Mucosa of descending colon (tissue), 3 donors: ENCODE measurements at regions not wholly inside any gene's neighbourhood (a gene's known extent, or its start where the extent isn't known, plus 50 kb on each side); places are given as distances from the start of the nearest gene placed in this dataset.

Source experiments
- ATAC-seq: fragments of 200-7000 bp; cut with Tn5 transposase; one replicate; pipeline ENCODE4 v1.9.1; 2020; ENCODE audit warnings: mild to moderate bottlenecking, moderate library complexity
- DNase-seq, 3 donors: peaks; one replicate each; pipeline ENCODE4 v3.0.0-alpha.2; 2020
- H3K36me3 ChIP-seq: fragments of 200-600 bp; one replicate; pipeline ENCODE4 v1.8.0; 2021; ENCODE audit warnings: low read depth, mild to moderate bottlenecking
- H3K4me1 ChIP-seq: fragments of 200-600 bp; one replicate; pipeline ENCODE4 v1.8.0; 2021; ENCODE audit warnings: low read depth, mild to moderate bottlenecking
- H3K4me3 ChIP-seq: fragments of 200-600 bp; one replicate; pipeline ENCODE4 v1.8.0; 2021; ENCODE audit warnings: mild to moderate bottlenecking
- H3K9me3 ChIP-seq: fragments of 200-600 bp; one replicate; pipeline ENCODE4 v1.8.0; 2021; ENCODE audit warnings: mild to moderate bottlenecking
- intact Hi-C, 2 donors: fragments of 100-400 bp; cut with DNase I in 1 of 2; cut with micrococcal nuclease in 1 of 2; formaldehyde crosslinking; loops; one replicate each; pipeline versions ENCODE4 v1.11.0 to v1.11.1; 2022; cut with DNase I, micrococcal nuclease
- TF ChIP-seq, protein P1 (sequence below): fragments of 200-600 bp; IDR thresholded peaks from one replicate; pipeline ENCODE4 v1.8.0; 2022; ENCODE audit warnings: antibody characterized with exemption, mild to moderate bottlenecking
- donor health status: DM: no; HTN: no; CAD: no; lungs with moderate emphysema.
- donor health status: DM: no; HTN: no; CAD: no.
- donor health status: DM: no; HTN: yes; CAD: no.

DNA sequence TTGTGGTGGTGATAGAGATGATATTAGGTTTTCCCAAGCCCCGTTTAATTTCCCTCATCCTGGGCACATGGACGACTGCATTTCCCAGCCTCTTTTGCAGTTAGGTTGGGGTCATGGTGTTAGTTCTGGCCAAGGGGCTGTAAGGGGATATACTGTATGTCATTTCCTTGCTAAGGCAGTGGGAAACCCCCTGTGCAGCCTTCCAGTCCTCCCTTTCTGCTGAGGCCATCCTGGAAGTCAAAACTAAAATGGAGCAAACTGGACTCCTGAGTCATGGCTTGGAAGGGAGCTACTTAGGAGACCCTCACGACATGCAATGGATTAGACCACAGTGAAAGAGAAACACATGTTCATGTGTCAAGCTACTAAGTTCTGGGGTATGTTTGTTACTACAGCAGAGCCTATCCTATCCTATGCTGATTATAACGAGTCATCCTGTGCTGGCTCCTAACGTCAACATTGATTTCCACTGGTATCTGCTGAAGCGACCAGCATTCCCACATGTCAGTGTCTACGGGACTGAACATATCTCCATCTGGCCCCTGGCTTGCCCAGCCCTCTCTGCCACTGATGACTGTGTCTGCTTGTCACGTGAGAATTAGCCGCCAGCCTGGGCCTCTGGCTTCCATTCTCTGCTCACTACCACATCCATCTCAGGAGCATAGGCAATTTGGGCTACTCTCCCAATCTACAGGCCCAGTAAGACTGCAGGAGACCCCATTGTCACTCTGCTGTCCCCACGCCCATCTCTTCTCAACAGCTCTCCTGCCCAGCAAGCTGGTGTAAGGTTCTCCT, 85.6 kb upstream of the MEF2A start:
- ATAC-seq (no peak), DNase-seq (no peak)
- Histone ChIP-seq H3K4me3 (no peak overlapping the region), H3K9me3 (no peaks in the 10 kb centered on the region), H3K4me1 (peaks cover 9% of the 10 kb centered on the region), H3K36me3 (no peaks in the 10 kb centered on the region)
- intact Hi-C loops: no loop called here
- TF ChIP-seq, protein P1, sequence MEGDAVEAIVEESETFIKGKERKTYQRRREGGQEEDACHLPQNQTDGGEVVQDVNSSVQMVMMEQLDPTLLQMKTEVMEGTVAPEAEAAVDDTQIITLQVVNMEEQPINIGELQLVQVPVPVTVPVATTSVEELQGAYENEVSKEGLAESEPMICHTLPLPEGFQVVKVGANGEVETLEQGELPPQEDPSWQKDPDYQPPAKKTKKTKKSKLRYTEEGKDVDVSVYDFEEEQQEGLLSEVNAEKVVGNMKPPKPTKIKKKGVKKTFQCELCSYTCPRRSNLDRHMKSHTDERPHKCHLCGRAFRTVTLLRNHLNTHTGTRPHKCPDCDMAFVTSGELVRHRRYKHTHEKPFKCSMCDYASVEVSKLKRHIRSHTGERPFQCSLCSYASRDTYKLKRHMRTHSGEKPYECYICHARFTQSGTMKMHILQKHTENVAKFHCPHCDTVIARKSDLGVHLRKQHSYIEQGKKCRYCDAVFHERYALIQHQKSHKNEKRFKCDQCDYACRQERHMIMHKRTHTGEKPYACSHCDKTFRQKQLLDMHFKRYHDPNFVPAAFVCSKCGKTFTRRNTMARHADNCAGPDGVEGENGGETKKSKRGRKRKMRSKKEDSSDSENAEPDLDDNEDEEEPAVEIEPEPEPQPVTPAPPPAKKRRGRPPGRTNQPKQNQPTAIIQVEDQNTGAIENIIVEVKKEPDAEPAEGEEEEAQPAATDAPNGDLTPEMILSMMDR: no peak

GRCh38 chr15:99481113-99481950, 84.5 kb upstream of the MEF2A start:
- ATAC-seq (no peak), DNase-seq (no peak)
- intact Hi-C loops: no loop called here
- H3K36me3 ChIP-seq: no peaks in the 10 kb centered on the region
- TF ChIP-seq, protein P1: no peak
- no peaks in the 10 kb centered on the region for H3K9me3 ChIP-seq
- no peak overlapping the region for H3K4me3 ChIP-seq
- H3K4me1 ChIP-seq: peaks cover 7% of the 10 kb centered on the region

- no peak for DNase-seq
- no peaks in the 10 kb centered on the region for H3K9me3 ChIP-seq
- no peak for ATAC-seq
- intact Hi-C loops: no loop called here
- H3K4me3 ChIP-seq: no peak overlapping the region
- TF ChIP-seq, protein P1: no peak
- H3K4me1 ChIP-seq: peaks cover 5% of the 10 kb centered on the region
- H3K36me3 ChIP-seq: no peaks in the 10 kb centered on the region
Observed at GRCh38 chr15:99481951-99482230, 83.9 kb upstream of the MEF2A start.

DNA sequence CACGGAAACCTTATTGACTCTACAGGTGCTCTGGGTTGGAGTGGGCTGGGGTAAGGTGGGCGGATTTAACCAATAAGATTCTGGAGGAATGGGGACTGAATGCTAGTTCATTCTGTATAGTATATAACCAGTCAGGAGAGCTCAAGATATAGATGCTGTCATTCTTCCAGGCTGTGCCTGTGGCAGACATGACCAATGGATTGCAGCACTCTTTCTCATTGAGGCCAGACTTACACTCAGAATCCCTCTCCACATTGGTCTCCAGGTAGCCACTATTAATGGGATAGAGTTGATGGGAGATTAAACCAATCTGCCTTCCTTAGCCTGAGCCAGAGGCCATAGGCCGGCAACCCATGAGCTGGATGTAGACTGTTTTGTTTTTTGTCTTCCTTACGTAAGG, 82.8 kb upstream of the MEF2A start:
- TF ChIP-seq, protein P1: no peak
- H3K4me1 ChIP-seq: peaks cover 9% of the 10 kb centered on the region
- DNase-seq: no peak
- no peaks in the 10 kb centered on the region for H3K9me3 ChIP-seq
- H3K4me3 ChIP-seq: no peak overlapping the region
- H3K36me3 ChIP-seq: no peaks in the 10 kb centered on the region
- intact Hi-C loops: no loop called here
- ATAC-seq: no peak

DNA sequence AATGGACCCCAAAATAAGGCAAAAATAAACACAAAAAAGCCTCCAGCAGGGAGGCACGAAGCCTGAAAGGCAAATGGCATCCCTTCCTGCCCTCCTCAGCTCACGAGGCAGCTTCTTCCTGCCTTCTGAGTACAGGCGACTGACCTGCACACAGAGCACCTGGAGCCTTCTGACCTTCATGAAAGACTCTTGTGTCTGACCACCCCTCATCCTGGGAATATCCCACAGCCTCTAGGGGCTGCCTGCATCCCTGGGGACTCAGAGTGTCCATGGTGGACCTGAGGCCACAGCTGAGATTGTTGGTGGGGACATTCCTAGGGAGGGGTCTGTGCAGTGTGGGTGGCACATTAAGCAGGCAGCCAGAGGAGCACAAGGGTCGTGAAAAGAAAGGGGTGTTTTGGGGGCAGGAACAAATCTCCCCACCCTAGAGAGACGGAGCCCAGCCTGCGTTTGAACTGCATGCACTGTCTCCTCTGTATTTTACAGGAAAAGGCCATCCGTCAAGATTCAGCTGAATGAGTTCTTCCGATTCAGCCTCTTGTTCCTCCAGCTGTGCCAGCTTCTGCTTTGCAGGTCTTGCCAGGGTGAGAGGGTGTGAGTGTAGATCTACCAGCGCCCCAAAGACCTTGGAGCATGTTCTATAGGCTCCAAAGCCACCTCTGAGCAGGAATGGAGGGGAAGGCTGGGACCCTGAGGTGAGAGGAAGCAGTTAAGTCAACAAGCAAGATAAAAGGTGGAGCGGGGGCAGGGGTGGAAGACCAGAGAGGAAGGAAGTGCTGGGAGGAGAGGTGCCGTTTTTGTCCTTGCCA, 80.4 kb upstream of the MEF2A start:
- H3K4me1 ChIP-seq: peaks cover 9% of the 10 kb centered on the region
- ATAC-seq (peak; percentile 10), DNase-seq (no peak)
- TF ChIP-seq, protein P1: no peak
- no peaks in the 10 kb centered on the region for H3K9me3 ChIP-seq
- intact Hi-C loops: no loop called here
- H3K36me3 ChIP-seq: no peaks in the 10 kb centered on the region
- H3K4me3 ChIP-seq: no peak overlapping the region
